ENCODE measurements at regions not wholly inside any gene's neighbourhood (a gene's known extent, or its start where the extent isn't known, plus 50 kb on each side); places are given as distances from the start of the nearest gene placed in this dataset.

- Histone ChIP-seq H3K4me1 (no peaks in the 10 kb centered on the region), H3K27ac (no peak overlapping the region), H3K27me3 (no peaks in the 10 kb centered on the region), H3K36me3 (no peaks in the 10 kb centered on the region), H3K9me3 (peaks cover 0 to 12% of the 10 kb centered on the region in 2 donors), H3K4me3 (no peak overlapping the region)
- TF ChIP-seq, protein P1, sequence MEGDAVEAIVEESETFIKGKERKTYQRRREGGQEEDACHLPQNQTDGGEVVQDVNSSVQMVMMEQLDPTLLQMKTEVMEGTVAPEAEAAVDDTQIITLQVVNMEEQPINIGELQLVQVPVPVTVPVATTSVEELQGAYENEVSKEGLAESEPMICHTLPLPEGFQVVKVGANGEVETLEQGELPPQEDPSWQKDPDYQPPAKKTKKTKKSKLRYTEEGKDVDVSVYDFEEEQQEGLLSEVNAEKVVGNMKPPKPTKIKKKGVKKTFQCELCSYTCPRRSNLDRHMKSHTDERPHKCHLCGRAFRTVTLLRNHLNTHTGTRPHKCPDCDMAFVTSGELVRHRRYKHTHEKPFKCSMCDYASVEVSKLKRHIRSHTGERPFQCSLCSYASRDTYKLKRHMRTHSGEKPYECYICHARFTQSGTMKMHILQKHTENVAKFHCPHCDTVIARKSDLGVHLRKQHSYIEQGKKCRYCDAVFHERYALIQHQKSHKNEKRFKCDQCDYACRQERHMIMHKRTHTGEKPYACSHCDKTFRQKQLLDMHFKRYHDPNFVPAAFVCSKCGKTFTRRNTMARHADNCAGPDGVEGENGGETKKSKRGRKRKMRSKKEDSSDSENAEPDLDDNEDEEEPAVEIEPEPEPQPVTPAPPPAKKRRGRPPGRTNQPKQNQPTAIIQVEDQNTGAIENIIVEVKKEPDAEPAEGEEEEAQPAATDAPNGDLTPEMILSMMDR (IDR thresholded peaks at IDR 0.05), result no peak
- no peak for DNase-seq (ENCODE audit: low spot score)
Observed at GRCh38 chr21:27292229-27292628, 325.3 kb upstream of the ADAMTS5 start.

- no peaks in the 10 kb centered on the region for H3K36me3 ChIP-seq
- no peaks in the 10 kb centered on the region for H3K4me1 ChIP-seq
- no peak overlapping the region for H3K27ac ChIP-seq
- H3K9me3 ChIP-seq, result peaks cover 0 to 2% of the 10 kb centered on the region in 2 donors
- no peak for DNase-seq (ENCODE audit: low spot score)
- no peak overlapping the region for H3K4me3 ChIP-seq
- H3K27me3 ChIP-seq, result no peaks in the 10 kb centered on the region
- TF ChIP-seq, protein P1 (IDR thresholded peaks at IDR 0.05), result no peak
Observed at GRCh38 chr21:27291006-27291405, 324.1 kb upstream of the ADAMTS5 start.

DNA sequence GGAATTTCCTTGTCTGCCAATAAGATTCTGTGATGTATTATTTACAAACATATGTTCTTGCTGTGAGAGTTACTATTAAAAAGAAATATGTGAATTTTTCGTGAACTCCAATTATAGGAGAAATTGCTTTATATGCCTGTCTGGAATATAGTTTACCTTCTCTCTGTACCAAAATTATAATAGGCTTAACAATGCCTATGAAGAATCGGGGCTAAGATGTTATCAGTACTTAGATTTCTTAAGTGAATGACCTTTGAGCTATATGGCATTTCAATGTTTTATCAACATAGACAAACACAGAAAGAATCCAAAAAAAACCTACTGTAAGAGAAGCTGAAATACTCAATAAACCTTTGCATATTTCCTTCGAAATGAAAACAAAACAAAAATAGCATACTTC lies 323.1 kb upstream of the ADAMTS5 start:
- no peak overlapping the region for H3K4me3 ChIP-seq
- TF ChIP-seq, protein P1 (IDR thresholded peaks at IDR 0.05), result no peak
- H3K9me3 ChIP-seq, result no peaks in the 10 kb centered on the region
- no peaks in the 10 kb centered on the region for H3K4me1 ChIP-seq
- H3K27ac ChIP-seq, result no peak overlapping the region
- no peaks in the 10 kb centered on the region for H3K27me3 ChIP-seq
- no peaks in the 10 kb centered on the region for H3K36me3 ChIP-seq
- no peak for DNase-seq (ENCODE audit: low spot score)

- H3K4me3 ChIP-seq, result no peak overlapping the region
- H3K27ac ChIP-seq, result no peak overlapping the region
- H3K27me3 ChIP-seq, result no peaks in the 10 kb centered on the region
- H3K4me1 ChIP-seq, result no peaks in the 10 kb centered on the region
- H3K36me3 ChIP-seq, result no peaks in the 10 kb centered on the region
- no peak for DNase-seq (ENCODE audit: low spot score)
- TF ChIP-seq, protein P1 (IDR thresholded peaks at IDR 0.05), result no peak
- H3K9me3 ChIP-seq, result no peaks in the 10 kb centered on the region
Observed at GRCh38 chr21:27286760-27287159, 319.9 kb upstream of the ADAMTS5 start.

DNA sequence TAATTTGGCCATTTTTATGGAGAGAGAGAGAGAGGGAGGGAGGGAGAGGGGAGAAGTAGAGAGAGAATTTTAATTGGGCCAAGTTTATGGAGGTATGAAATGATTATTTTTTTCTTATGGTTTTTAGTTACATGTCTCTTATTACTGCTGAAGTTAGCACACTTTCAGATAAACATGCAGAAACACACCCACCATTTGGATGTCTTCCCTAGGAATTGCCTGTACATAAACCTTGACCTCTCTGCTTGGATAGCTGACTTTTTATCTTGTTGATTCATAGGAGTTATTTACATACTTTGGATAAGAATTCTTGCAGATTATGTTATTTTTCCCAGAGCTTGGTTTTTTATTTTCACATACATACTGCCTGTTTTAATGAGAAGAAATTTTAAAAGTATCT lies 310.2 kb upstream of the ADAMTS5 start:
- DNase-seq (ENCODE audit: low spot score), result no peak
- no peaks in the 10 kb centered on the region for H3K4me1 ChIP-seq
- no peak overlapping the region for H3K27ac ChIP-seq
- TF ChIP-seq, protein P1 (IDR thresholded peaks at IDR 0.05), result no peak
- H3K36me3 ChIP-seq, result no peaks in the 10 kb centered on the region
- H3K4me3 ChIP-seq, result no peak overlapping the region
- H3K9me3 ChIP-seq, result peaks cover 0 to 3% of the 10 kb centered on the region in 2 donors
- H3K27me3 ChIP-seq, result no peaks in the 10 kb centered on the region

- TF ChIP-seq, protein P1 (IDR thresholded peaks at IDR 0.05), result no peak
- peaks cover 0 to under 1% of the 10 kb centered on the region in 2 donors for H3K9me3 ChIP-seq
- no peaks in the 10 kb centered on the region for H3K4me1 ChIP-seq
- no peak overlapping the region for H3K4me3 ChIP-seq
- peak overlapping the region in 1 of 2 donors; percentile 49 for H3K27ac ChIP-seq
- H3K27me3 ChIP-seq, result no peaks in the 10 kb centered on the region
- DNase-seq (ENCODE audit: low spot score), result no peak
- no peaks in the 10 kb centered on the region for H3K36me3 ChIP-seq
Observed at GRCh38 chr21:27275294-27275927, 308.5 kb upstream of the ADAMTS5 start.
